ENCODE measurements at regions not wholly inside any gene's neighbourhood (a gene's known extent, or its start where the extent isn't known, plus 50 kb on each side); places are given as distances from the start of the nearest gene placed in this dataset.

DNA sequence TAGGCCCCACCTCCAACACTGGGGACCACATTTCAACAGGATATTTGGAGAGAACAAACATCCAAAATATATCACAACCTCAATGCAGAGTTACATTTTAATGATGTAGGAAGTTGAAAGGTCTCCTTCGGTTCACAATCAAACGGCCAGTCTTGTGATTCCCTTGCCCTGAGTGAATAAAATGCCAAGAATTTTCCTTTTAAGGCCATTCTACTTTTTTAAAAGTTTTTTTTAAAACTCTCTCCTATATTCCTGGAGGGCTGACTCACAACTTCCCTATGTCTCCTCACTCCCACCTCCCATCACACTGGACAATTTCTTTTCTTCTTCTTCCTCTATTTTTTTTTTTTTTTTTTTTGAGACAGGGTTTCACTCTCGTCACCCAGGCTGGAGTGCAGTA lies 693.6 kb upstream of the AUTS2 start:
- no peak for ATAC-seq

More for the DNA sequence above, 693.6 kb upstream of the AUTS2 start:
- no peaks in the 10 kb centered on the region for H3K4me1 ChIP-seq (ENCODE audit: insufficient read depth)
- H3K4me3 ChIP-seq = no peak overlapping the region
- H3K27ac Mint-ChIP-seq = no peak overlapping the region
- H4K20me1 ChIP-seq (replicated peaks; ENCODE audit: insufficient read depth) = no peaks in the 10 kb centered on the region
- H3K27me3 Mint-ChIP-seq (ENCODE audit: insufficient read depth, low read depth, poor library complexity) = peaks cover 7% of the 10 kb centered on the region
- no peaks in the 10 kb centered on the region for H3K27me3 ChIP-seq (ENCODE audit: insufficient read depth)
- no peaks in the 10 kb centered on the region for H3K36me3 ChIP-seq (ENCODE audit: insufficient read depth)
- no peaks in the 10 kb centered on the region for H3K4me1 Mint-ChIP-seq
- H3K9me2 ChIP-seq (ENCODE audit: insufficient read depth) = no peaks in the 10 kb centered on the region
- H3K9me3 Mint-ChIP-seq = peaks cover 99% of the 10 kb centered on the region
- peaks cover 44% of the 10 kb centered on the region for H3K36me3 Mint-ChIP-seq (ENCODE audit: low read depth)
- no peak overlapping the region for H2AFZ ChIP-seq
- H3K79me2 ChIP-seq (replicated peaks; ENCODE audit: insufficient read depth) = no peaks in the 10 kb centered on the region
- H3K27ac ChIP-seq (ENCODE audit: low read depth) = no peak overlapping the region
- H3K4me2 ChIP-seq = no peak overlapping the region
- TF ChIP-seq POLR2AphosphoS5 (IDR thresholded peaks at IDR 0.05; ENCODE audit: low read depth) (no peak), ZNF114 (CRISPR knock-in tag; IDR thresholded peaks at IDR 0.05) (no peak), NANOG (IDR thresholded peaks at IDR 0.05; ENCODE audit: borderline replicate concordance) (no peak), CREB1 (CRISPR knock-in tag; IDR thresholded peaks at IDR 0.05; ENCODE audit: low read depth) (no peak), STAT1 (IDR thresholded peaks at IDR 0.05; ENCODE audit: unreplicated experiment) (no peak), JUNB (IDR thresholded peaks at IDR 0.05; ENCODE audit: unreplicated experiment) (no peak), EZH2 (IDR thresholded peaks at IDR 0.05; ENCODE audit: low read depth, unreplicated experiment) (no peak), EZH2phosphoT487 (IDR thresholded peaks at IDR 0.05; ENCODE audit: unreplicated experiment) (no peak), ZNF331 (CRISPR knock-in tag; IDR thresholded peaks at IDR 0.05; ENCODE audit: low read depth) (no peak)
- TF ChIP-seq, protein P1, sequence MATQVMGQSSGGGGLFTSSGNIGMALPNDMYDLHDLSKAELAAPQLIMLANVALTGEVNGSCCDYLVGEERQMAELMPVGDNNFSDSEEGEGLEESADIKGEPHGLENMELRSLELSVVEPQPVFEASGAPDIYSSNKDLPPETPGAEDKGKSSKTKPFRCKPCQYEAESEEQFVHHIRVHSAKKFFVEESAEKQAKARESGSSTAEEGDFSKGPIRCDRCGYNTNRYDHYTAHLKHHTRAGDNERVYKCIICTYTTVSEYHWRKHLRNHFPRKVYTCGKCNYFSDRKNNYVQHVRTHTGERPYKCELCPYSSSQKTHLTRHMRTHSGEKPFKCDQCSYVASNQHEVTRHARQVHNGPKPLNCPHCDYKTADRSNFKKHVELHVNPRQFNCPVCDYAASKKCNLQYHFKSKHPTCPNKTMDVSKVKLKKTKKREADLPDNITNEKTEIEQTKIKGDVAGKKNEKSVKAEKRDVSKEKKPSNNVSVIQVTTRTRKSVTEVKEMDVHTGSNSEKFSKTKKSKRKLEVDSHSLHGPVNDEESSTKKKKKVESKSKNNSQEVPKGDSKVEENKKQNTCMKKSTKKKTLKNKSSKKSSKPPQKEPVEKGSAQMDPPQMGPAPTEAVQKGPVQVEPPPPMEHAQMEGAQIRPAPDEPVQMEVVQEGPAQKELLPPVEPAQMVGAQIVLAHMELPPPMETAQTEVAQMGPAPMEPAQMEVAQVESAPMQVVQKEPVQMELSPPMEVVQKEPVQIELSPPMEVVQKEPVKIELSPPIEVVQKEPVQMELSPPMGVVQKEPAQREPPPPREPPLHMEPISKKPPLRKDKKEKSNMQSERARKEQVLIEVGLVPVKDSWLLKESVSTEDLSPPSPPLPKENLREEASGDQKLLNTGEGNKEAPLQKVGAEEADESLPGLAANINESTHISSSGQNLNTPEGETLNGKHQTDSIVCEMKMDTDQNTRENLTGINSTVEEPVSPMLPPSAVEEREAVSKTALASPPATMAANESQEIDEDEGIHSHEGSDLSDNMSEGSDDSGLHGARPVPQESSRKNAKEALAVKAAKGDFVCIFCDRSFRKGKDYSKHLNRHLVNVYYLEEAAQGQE (IDR thresholded peaks at IDR 0.05; ENCODE audit: unreplicated experiment) = no peak
- TF ChIP-seq, protein P2, sequence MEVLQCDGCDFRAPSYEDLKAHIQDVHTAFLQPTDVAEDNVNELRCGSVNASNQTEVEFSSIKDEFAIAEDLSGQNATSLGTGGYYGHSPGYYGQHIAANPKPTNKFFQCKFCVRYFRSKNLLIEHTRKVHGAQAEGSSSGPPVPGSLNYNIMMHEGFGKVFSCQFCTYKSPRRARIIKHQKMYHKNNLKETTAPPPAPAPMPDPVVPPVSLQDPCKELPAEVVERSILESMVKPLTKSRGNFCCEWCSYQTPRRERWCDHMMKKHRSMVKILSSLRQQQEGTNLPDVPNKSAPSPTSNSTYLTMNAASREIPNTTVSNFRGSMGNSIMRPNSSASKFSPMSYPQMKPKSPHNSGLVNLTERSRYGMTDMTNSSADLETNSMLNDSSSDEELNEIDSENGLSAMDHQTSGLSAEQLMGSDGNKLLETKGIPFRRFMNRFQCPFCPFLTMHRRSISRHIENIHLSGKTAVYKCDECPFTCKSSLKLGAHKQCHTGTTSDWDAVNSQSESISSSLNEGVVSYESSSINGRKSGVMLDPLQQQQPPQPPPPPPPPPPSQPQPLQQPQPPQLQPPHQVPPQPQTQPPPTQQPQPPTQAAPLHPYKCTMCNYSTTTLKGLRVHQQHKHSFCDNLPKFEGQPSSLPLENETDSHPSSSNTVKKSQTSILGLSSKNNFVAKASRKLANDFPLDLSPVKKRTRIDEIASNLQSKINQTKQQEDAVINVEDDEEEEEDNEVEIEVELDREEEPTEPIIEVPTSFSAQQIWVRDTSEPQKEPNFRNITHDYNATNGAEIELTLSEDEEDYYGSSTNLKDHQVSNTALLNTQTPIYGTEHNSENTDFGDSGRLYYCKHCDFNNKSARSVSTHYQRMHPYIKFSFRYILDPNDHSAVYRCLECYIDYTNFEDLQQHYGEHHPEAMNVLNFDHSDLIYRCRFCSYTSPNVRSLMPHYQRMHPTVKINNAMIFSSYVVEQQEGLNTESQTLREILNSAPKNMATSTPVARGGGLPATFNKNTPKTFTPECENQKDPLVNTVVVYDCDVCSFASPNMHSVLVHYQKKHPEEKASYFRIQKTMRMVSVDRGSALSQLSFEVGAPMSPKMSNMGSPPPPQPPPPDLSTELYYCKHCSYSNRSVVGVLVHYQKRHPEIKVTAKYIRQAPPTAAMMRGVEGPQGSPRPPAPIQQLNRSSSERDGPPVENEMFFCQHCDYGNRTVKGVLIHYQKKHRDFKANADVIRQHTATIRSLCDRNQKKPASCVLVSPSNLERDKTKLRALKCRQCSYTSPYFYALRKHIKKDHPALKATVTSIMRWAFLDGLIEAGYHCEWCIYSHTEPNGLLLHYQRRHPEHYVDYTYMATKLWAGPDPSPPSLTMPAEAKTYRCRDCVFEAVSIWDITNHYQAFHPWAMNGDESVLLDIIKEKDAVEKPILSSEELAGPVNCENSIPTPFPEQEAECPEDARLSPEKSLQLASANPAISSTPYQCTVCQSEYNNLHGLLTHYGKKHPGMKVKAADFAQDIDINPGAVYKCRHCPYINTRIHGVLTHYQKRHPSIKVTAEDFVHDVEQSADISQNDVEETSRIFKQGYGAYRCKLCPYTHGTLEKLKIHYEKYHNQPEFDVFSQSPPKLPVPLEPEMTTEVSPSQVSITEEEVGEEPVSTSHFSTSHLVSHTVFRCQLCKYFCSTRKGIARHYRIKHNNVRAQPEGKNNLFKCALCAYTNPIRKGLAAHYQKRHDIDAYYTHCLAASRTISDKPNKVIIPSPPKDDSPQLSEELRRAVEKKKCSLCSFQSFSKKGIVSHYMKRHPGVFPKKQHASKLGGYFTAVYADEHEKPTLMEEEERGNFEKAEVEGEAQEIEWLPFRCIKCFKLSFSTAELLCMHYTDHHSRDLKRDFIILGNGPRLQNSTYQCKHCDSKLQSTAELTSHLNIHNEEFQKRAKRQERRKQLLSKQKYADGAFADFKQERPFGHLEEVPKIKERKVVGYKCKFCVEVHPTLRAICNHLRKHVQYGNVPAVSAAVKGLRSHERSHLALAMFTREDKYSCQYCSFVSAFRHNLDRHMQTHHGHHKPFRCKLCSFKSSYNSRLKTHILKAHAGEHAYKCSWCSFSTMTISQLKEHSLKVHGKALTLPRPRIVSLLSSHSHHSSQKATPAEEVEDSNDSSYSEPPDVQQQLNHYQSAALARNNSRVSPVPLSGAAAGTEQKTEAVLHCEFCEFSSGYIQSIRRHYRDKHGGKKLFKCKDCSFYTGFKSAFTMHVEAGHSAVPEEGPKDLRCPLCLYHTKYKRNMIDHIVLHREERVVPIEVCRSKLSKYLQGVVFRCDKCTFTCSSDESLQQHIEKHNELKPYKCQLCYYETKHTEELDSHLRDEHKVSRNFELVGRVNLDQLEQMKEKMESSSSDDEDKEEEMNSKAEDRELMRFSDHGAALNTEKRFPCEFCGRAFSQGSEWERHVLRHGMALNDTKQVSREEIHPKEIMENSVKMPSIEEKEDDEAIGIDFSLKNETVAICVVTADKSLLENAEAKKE (CRISPR knock-in tag; IDR thresholded peaks at IDR 0.05) = no peak
- TF ChIP-seq, protein P3, sequence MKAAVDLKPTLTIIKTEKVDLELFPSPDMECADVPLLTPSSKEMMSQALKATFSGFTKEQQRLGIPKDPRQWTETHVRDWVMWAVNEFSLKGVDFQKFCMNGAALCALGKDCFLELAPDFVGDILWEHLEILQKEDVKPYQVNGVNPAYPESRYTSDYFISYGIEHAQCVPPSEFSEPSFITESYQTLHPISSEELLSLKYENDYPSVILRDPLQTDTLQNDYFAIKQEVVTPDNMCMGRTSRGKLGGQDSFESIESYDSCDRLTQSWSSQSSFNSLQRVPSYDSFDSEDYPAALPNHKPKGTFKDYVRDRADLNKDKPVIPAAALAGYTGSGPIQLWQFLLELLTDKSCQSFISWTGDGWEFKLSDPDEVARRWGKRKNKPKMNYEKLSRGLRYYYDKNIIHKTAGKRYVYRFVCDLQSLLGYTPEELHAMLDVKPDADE (IDR thresholded peaks at IDR 0.05) = no peak
- TF ChIP-seq, protein P4, sequence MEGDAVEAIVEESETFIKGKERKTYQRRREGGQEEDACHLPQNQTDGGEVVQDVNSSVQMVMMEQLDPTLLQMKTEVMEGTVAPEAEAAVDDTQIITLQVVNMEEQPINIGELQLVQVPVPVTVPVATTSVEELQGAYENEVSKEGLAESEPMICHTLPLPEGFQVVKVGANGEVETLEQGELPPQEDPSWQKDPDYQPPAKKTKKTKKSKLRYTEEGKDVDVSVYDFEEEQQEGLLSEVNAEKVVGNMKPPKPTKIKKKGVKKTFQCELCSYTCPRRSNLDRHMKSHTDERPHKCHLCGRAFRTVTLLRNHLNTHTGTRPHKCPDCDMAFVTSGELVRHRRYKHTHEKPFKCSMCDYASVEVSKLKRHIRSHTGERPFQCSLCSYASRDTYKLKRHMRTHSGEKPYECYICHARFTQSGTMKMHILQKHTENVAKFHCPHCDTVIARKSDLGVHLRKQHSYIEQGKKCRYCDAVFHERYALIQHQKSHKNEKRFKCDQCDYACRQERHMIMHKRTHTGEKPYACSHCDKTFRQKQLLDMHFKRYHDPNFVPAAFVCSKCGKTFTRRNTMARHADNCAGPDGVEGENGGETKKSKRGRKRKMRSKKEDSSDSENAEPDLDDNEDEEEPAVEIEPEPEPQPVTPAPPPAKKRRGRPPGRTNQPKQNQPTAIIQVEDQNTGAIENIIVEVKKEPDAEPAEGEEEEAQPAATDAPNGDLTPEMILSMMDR (conservative IDR thresholded peaks at IDR 0.05; ENCODE audit: low read depth in 2 of 2) = no peak
- no peaks in the 10 kb centered on the region for H3F3A ChIP-seq (replicated peaks; ENCODE audit: low read depth)
- DNase-seq (ENCODE audit: low spot score) = no peak
- no peak overlapping the region for H3K4me3 Mint-ChIP-seq
